HG02943 (cell line): ENCODE measurements at regions not wholly inside any gene's neighbourhood (a gene's known extent, or its start where the extent isn't known, plus 50 kb on each side); places are given as distances from the start of the nearest gene placed in this dataset.
"Not testable (repeated sequence)": the region's sequence is repeated elsewhere in the genome, so short reads cannot be mapped to it uniquely, and the experiment has no call there.

Experiments used
- ATAC-seq: cut with Tn5 transposase; IDR thresholded peaks from one replicate; pipeline ENCODE4 v1.9.1; 2021; ENCODE audit warnings: mild to moderate bottlenecking, low read depth, moderate library complexity; ENCODE audit not compliant: unreplicated experiment

DNA sequence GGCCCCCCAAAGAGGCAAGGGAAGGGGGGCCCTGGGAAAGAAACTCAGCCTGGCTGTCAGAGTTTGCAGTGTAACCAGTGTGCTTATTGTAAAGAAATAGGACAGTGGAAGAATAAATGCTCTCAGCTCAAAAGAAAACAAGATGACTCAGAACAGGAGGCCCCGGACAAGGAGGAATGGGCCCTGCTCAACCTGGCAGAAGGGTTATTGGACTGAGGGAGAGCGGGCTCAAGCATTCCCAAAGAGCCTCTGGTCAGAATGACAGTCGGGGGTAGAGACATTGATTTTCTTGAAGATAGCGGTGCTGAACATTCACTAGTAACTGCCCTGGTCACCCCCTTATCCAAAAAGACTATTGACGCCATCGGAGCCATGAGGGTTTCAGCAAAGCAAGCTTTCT lies 100.4 kb upstream of the OSBPL11 start:
- no peak for ATAC-seq

DNA sequence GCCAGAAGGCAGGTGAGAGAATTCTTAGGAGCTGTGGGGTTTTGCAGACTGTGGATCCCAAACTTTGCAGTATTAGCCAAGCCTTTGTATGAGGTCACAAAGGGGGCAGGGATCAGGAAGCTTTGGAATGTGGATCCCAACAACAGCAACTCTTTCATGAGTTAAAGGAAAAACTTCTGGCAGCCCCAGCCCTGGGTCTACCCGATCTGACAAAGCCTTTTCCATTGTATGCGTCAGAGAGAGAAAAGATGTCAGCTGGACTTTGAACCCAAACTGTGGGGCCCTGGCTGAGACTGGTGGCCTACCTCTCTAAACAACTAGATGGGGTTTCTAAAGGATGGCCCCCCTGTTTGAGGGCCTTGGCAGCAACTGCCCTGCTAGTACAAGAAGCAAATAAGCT lies 101.8 kb upstream of the OSBPL11 start:
- ATAC-seq: not testable (repeated sequence)

DNA sequence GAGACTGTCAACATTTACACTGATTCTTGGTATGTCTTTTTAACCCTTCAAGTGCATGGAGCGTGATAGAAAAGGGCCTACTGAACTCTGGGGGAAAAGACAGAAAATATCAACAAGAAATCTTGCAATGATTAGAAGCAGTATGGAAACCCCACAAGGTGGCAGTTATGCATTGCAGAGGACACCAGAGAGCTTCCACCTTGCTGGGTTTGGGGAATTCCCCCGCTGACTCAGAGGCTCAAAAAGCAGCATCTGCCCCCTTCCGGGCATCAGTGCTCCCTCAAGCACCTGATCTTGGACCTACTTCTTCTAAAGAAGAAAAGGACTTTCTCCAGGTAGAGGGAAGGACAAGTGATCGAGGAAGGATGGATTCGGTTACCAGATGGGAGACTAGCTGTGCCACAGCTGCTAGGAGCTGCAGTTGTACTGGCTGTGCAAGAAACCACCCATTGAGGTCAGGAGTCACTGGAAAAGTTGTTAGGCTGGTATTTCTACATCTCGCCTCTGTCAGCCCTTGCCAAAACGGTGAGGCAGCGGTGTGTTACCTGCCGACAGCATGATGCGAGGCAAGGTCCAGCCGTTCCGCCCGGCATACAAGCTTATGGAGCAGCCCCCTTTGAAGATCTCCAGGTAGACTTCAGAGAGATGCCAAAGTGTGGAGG lies 102.8 kb upstream of the OSBPL11 start:
- not testable (repeated sequence) for ATAC-seq

DNA sequence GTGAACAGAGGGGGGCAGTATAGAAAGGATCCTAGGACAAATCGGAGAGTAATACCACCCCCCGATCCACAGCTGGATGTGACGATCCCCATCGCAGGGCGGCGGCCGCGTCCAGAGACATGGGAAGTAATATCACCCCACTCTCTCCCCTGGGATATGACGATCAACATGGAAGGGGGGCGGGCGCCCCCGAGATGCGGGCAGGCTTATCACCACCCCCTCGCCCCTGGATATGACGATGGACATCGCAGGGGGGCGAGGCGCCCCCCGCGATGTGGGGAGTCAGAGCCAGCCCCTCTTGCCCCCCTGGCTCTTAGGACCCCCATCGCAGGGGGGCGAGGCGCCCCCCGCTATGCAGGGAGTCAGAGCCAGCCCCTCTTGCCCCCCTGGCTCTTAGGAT lies 120.4 kb upstream of the OSBPL11 start:
- no peak for ATAC-seq

DNA sequence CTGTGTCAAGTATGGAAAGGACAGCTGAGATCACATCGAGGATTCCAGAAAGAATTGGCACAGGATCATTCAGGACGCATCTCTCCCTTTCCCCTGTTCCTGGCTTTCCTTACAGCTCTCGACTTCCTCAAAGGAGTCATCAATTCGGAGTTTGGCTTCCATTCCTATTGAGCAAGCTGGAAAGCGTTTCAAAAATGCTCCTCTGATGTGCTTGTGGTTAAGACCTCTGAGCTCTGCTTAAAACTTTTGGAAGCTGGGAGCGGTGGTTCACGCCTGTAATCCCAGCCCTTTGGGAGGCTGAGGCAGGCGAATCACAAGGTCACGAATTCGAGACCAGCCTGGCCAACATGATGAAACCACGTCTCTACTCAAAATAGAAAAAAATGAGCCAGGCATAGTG lies 136.9 kb upstream of the OSBPL11 start:
- ATAC-seq: not testable (repeated sequence)

DNA sequence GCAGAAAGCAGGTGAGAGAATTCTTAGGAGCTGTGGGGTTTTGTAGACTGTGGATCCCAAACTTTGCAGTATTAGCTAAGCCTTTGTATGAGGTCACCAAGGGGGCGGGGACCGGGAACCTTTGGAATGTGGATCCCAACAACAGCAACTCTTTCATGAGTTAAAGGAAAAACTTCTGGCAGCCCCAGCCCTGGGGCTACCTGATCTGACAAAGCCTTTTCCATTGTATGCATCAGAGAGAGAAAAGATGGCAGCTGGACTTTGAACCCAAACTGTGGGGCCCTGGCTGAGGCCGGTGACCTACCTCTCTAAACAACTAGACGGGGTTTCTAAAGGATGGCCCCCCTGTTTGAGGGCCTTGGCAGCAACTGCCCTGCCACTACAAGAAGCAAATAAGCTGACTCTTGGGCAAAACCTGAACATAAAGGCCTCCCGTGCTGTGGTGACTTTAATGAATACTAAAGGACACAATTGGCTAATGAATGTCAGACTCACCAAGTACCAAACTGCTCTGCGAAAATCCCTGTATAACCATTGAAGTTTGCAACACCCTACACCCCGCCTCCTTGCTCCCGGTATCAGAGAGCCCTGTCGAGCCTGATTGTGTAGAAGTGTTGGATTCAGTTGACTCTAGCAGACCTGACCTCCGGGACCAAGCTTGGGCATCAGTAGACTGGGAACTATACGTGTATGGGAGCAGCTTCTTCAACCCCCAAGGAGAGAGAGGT lies 146.9 kb upstream of the OSBPL11 start:
- not testable (repeated sequence) for ATAC-seq

DNA sequence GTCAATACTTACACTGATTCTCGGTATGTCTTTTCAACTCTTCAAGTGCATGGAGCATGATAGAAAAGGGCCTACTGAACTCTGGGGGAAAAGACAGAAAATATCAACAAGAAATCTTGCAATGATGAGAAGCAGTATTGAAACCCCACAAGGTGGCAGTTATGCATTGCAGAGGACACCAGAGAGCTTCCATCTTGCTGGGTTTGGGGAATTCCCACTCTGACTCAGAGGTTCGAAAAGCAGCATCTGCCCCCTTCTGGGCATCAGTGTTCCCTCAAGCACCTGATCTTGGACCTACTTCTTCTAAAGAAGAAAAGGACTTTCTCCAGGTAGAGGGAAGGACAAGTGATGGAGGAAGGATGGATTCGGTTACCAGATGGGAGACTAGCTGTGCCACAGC lies 147.5 kb upstream of the OSBPL11 start:
- not testable (repeated sequence) for ATAC-seq

DNA sequence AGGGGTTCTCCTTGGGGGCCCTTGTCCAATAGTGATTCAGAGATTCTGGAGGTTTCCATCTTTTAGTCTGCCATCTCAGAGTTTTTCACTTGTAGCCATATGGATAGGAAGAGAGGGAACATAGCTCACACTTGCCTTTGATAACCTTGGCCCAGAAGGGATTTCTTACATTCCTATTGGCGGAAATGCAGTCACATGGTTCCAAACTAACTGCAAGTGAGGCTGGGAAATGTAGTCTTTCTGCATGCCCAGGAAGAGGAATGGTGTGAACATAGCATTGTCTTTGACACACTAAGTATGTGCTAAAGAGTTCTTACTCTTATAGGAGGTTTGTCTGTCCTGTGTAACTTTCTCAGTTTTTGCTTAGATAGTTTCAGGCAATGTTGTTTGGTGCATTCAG lies 161.8 kb upstream of the OSBPL11 start:
- ATAC-seq: not testable (repeated sequence)

DNA sequence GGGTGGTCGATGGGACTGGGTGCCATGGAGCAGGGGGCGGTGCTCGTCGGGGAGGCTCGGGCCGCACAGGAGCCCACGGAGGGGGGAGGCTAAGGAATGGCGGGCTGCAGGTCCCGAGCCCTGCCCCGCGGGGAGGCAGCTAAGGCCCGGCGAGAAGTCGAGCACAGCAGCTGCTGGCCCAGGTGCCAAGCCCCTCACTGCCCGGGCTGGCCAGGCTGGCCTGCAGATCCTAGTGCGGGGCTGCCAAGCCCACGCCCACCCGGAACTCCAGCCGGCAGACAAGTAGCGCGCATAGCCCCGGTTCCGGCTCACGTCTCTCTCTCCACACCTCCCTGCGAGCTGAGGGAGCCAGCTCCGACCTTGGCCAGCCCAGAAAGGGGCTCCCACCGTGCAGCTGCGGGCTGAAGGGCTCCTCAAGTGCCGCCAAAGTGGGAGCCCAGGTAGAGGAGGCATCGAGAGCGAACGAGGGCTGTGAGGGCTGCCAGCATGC lies 163.4 kb upstream of the OSBPL11 start:
- not testable (repeated sequence) for ATAC-seq

DNA sequence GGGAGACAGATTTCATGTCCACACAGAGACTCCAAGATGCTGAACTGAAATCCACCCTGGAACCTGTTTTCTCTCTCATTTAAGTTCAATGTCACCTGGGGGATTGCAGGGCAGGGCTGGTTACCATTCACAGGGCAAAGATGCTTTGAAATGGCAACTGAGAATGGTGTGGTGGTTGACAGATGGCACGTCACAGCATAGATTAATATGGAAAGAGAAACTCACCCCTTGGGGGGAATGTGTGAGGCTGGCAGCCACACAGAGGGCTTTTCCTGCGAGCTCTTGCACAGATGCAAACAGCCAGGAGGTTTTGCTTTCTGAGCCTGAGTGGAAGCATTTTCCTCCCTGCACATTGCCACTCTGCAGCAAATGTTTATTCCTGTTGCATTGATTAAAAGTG lies 167.3 kb upstream of the OSBPL11 start:
- not testable (repeated sequence) for ATAC-seq

DNA sequence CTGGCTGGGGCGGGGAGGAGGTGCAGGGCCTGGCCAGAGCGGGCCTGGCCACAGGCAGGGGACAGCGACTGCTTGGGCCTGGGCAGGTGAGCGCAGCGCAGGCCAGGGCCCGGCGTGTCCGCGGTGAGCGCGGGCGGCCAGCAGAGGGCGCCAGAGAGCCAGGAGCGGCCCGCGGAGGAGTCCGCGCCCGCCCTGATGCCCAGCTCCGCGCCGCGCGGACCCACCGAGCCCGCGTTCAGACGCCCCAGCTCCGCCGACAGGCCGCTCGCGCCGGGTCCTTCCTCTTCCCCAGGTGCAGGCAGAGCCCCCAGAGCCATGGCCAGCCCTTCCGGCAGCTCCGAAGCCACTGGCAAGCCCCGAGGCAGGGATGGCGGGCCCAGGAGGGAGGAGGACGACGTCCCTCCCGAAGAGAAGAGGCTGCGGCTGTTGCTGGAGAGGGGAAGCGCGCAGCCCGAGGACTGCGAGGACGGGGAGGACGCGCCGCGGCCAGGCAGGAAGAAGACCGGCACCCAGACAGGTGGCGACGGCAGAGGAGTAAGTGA lies 171.1 kb upstream of the OSBPL11 start:
- not testable (repeated sequence) for ATAC-seq

DNA sequence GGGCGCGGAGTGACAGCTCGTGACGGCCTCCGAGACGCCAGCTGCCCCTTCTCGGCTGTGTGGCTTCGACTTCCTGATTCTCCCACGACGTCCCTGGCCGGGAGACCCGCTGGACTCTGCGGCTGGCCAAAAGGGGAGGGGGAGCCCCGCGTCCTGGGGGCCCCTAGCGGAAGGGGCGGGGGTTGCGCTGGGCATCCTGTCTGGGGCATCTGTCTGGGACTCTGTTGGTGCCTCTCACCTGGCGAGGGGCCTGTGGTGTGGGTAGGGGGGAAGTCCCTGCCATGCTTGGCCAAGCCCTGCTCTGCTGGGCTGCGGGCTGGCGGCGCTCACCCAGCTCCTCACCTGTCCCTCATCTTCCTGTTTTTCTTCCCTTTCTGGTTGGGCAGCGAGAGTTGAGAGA lies 171.6 kb upstream of the OSBPL11 start:
- not testable (repeated sequence) for ATAC-seq

DNA sequence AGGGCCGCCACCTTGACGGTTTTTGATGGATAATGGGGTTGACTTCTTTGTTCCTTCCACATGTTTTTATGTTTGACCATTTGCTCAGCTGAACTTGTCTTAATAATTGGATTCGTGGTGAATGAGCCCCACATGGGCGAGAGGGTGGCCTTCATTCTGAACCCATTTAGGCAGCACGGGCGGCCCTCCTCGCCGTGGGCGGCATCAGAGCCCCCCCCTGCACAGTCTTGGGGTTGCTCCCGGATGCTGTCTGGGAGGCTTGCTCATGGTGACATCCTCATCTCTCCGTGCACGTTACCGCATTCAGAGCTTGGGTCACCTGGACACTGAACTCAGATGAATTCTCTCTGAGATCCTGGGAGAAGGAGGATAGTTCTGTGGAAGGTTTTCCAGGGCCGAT lies 172.3 kb upstream of the OSBPL11 start:
- ATAC-seq: no peak

DNA sequence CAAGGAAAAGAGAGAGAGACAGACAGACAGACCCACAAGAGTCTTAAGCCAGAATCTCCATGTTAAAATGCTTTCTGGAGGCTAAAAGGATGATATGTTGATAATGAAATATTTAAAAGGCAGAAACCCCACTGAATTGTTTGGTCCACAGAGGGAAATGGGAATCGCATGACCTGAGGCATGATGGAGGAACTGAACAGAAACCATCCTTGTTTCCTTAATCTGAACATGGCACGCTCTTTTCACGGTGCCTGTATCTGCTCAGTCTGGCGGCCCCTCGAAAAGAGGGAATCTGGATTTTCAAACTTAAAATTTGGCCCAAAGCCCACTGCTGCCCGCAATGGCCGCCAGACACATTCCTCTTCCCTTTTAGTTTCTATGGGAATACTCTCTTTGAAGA lies 173.5 kb upstream of the OSBPL11 start:
- ATAC-seq: not testable (repeated sequence)

DNA sequence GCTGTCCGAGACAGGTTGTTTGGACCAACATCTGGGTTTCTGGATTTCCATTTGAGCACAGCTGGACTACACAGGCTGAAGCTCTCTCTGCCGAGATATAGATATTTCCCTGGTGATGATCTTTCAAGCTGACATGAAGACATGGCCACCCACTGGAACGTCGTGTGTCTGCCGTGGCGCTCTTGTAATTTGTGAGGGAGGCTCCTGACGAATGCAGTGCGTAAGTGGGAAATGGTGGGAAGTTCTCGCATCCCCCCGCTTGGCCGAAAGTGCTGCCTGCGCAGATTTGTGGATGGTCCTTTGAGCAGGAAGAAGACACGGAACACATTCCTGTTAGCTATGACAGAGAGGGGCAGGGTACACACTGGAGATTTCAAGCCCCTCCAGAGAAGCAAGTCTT lies 176.2 kb upstream of the OSBPL11 start:
- ATAC-seq: not testable (repeated sequence)

DNA sequence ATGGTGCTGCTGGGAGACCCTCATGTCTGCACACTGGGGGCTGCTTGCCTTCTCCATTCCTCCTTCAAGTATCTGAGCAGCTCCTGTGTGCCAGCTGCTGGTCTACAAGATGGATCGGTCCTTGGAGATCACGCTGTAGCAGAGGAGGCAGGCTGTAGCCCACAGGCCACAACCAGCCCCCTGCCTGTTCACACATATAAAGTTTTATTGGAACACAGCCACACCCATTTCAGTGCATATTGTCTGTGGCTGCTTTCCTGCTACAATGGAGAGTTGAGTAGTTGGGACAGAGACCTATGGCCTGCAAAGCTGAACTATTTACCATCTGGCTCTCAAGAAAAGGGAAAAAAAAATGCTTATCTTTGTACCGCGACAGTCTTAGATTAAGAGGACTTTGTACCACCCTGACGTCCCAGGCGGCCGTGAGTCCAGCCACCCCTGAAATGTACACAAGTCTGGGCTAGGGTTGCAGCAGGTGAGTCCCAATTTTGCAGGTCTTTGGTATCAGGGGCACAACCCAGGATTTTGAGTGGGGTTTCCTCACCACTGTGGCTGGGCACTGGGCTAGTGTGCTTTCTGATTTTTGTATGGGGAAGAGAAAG lies 179.2 kb upstream of the OSBPL11 start:
- ATAC-seq: not testable (repeated sequence)

DNA sequence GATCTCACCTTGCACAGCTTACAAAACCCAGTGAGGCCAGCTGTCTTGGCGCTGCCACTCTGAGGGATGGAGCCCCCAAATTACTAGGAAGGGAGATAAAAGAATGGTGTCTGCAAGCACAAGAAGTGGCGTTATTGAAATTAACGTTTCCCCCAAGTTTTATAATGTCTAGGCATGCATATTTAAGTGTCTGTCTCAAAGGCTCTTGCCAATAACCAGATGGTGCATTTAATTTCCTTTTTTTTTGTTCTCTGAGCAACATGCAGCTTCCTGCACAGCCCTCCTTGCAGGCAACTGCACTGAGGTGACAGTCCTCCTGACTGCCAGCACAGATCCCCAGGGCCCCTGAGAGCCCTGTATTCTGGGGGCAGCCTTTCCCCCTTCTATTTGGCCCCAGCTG lies 179.8 kb upstream of the OSBPL11 start:
- not testable (repeated sequence) for ATAC-seq

DNA sequence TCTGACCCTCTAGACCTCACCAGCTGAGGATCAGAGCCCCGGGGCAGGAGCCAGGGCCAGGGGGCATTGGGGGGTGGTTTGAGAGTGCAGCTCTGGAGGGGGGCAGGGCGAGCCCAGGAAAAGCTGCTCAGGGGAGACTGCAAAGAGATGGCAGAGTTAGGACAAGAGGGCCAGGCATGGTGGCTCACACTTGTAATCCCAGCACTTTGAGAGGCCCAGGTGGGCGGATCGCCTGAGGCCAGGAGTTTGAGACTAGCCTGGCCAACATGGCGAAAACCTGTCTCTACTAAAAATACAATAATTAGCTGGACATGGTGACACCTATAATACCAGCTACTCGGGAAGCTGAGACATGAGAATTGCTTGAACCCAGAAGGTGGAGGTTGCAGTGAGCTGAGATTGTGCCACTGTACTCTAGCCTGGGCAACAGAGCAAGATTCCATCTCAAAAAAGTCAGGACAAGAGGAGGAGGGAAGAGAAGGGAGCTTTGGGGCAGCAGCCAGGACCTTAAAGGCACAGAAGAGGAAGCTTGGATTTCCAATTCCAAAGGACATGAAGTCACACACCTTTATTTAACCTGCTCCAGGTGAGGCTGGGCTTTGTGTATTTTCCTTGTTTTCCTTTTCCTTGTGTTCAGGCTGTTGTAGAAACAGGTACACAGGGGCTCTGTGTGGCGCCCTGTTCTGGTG lies 180.5 kb upstream of the OSBPL11 start:
- ATAC-seq: not testable (repeated sequence)

DNA sequence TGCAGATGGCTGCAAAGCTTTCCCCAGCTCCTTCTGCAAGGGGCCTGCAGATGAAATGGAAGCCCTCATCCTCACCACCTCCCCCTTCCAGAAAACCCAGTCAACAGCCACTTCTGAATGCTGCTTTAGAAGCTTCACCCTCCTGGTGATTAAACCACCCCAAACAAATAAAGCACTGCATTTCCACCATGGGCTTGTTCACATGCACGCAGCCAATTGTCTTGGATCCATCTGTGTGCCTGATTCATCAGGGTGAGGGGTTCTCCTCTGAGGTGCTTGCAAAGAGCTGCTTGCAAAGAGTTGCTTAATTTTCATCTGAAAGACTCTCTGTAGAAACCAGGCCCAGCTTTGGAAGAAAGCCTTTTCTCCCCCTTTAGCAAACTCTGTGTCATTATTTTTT lies 184.0 kb upstream of the OSBPL11 start:
- not testable (repeated sequence) for ATAC-seq

DNA sequence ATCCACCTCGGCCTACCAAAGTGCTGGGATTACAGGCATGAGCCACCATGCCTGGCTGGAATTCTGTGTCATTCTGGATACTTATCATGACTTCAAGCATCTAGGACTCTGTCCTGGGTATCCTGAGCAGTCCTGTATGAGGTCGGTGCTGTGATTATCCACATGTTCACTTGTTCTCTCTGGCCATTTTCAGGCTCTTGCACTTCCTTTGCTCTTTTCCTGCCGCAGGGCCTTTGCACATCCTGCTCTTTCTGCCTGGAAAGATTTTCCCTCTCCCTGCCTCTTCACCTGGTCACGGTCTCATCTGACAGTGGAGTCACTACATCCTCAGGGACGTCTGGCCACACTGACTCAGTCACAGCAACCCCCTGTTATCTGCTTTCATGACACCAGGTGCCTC lies 184.6 kb upstream of the OSBPL11 start:
- not testable (repeated sequence) for ATAC-seq

DNA sequence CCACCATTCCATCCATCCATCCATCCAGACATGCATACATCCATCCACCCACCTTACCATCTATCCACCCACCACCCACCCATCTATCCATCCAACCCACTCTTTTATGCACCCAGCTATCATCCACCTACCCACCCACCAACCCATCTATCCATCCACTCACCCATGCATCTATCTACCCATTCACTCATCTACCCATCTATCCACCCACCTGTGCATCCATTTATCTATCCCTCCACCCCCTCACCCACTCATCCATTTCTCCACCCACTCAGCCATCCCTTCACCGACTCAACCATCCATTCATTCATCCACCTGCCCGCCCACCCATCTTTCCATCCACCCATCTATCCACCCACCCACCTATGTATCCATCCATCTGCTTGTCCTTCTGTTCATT lies 186.4 kb upstream of the OSBPL11 start:
- ATAC-seq: not testable (repeated sequence)
